GM23338 (cell line): ENCODE measurements at regions not wholly inside any gene's neighbourhood (a gene's known extent, or its start where the extent isn't known, plus 50 kb on each side); places are given as distances from the start of the nearest gene placed in this dataset.

ENCODE experiments used
- ATAC-seq: fragments of 200-7000 bp; cut with Tn5 transposase; 3 replicates; pipeline ENCODE4 v1.9.1; 2020
- DNase-seq: peaks from one replicate; pipeline ENCODE4 v3.0.0-alpha.2; 2015; ENCODE audit warnings: low spot score
- H2AFZ ChIP-seq: fragments of 200-600 bp; sonication (generic); 2 replicates; pipeline ENCODE4 v1.8.0; 2016; ENCODE audit warnings: antibody characterized with exemption, mild to moderate bottlenecking, moderate library complexity
- H3F3A ChIP-seq: fragments of 200-600 bp; sonication (generic); replicated peaks from 2 replicates; pipeline ENCODE4 v1.8.0; 2017; ENCODE audit warnings: antibody characterized with exemption, mixed run types, low read depth
- H3K27ac ChIP-seq: fragments of 200-600 bp; sonication (generic); 2 replicates; pipeline ENCODE4 v1.6.1; 2016; ENCODE audit warnings: low read depth
- H3K27me3 ChIP-seq: fragments of 200-600 bp; sonication (generic); 2 replicates; pipeline ENCODE4 v1.8.0; 2016; ENCODE audit warnings: mild to moderate bottlenecking, mixed run types, moderate library complexity; ENCODE audit not compliant: insufficient read depth
- H3K36me3 ChIP-seq: fragments of 200-600 bp; sonication (generic); 2 replicates; pipeline ENCODE4 v1.8.0; 2016; ENCODE audit warnings: mild to moderate bottlenecking; ENCODE audit not compliant: insufficient read depth
- H3K4me1 ChIP-seq: fragments of 200-600 bp; sonication (generic); 2 replicates; pipeline ENCODE4 v1.8.0; 2016; ENCODE audit warnings: mild to moderate bottlenecking, moderate library complexity; ENCODE audit not compliant: insufficient read depth
- H3K4me2 ChIP-seq: fragments of 200-600 bp; sonication (generic); 2 replicates; pipeline ENCODE4 v1.7.1; 2017; ENCODE audit warnings: mixed run types
- H3K4me3 ChIP-seq: fragments of 200-600 bp; sonication (generic); 2 replicates; pipeline ENCODE4 v1.6.1; 2016; ENCODE audit warnings: mixed run types
- H3K79me2 ChIP-seq: fragments of 200-600 bp; sonication (generic); replicated peaks from 2 replicates; pipeline ENCODE4 v1.8.0; 2017; ENCODE audit warnings: mild to moderate bottlenecking; ENCODE audit not compliant: insufficient read depth
- H3K9me2 ChIP-seq: fragments of 200-600 bp; sonication (generic); 2 replicates; pipeline ENCODE4 v1.8.0; 2017; ENCODE audit not compliant: insufficient read depth
- H4K20me1 ChIP-seq: fragments of 200-600 bp; sonication (generic); replicated peaks from 2 replicates; pipeline ENCODE4 v1.8.0; 2017; ENCODE audit warnings: mild to moderate bottlenecking; ENCODE audit not compliant: insufficient read depth
- H3K27ac Mint-ChIP-seq: 2 replicates; pipeline ENCODE4 v1.8.0; 2020; ENCODE audit warnings: inconsistent platforms, mild to moderate bottlenecking, moderate library complexity, mixed read lengths
- H3K27me3 Mint-ChIP-seq: 3 replicates; pipeline ENCODE4 v1.8.0; 2022; ENCODE audit warnings: low read depth, mild to moderate bottlenecking, moderate library complexity, mixed read lengths, inconsistent platforms; ENCODE audit not compliant: insufficient read depth, poor library complexity
- H3K36me3 Mint-ChIP-seq: 3 replicates; pipeline ENCODE4 v1.8.0; 2021; ENCODE audit warnings: low read depth, mild to moderate bottlenecking, inconsistent platforms, moderate library complexity, mixed read lengths
- H3K4me1 Mint-ChIP-seq: 3 replicates; pipeline ENCODE4 v1.8.0; 2020; ENCODE audit warnings: mild to moderate bottlenecking, inconsistent platforms, mixed read lengths
- H3K4me3 Mint-ChIP-seq: 3 replicates; pipeline ENCODE4 v1.8.0; 2021; ENCODE audit warnings: moderate library complexity, mild to moderate bottlenecking, inconsistent platforms, mixed read lengths
- H3K9me3 Mint-ChIP-seq: 3 replicates; pipeline ENCODE4 v1.8.0; 2020; ENCODE audit warnings: moderate library complexity, mild to moderate bottlenecking, inconsistent platforms, mixed read lengths
- CREB1 ChIP-seq: fragments of 250-450 bp; sonication (Bioruptor Pico); IDR thresholded peaks from 2 replicates; pipeline ENCODE4 v1.5.0; 2020; ENCODE audit warnings: low read depth, mild to moderate bottlenecking, moderate library complexity
- CTCF ChIP-seq, 2 experiments: fragments of 200-600 bp in 1 of 2; sonication (generic) in 1 of 2; conservative IDR thresholded peaks; 2 replicates each; pipeline versions ENCODE4 v1.5.1 to v1.6.1; 2016 to 2017; ENCODE audit warnings: antibody characterized with exemption in 2 of 2, low read depth in 2 of 2, mild to moderate bottlenecking in 2 of 2, moderate library complexity in 1 of 2
- ETS1 ChIP-seq: IDR thresholded peaks from 2 replicates; pipeline ENCODE4 v1.6.1; 2016; ENCODE audit warnings: antibody characterized with exemption
- EZH2phosphoT487 ChIP-seq: fragments of 200-600 bp; sonication (generic); IDR thresholded peaks from one replicate; pipeline ENCODE4 v1.8.1; 2018; ENCODE audit warnings: antibody characterized with exemption; ENCODE audit not compliant: unreplicated experiment
- JUNB ChIP-seq: IDR thresholded peaks from one replicate; pipeline ENCODE4 v1.6.1; 2016; ENCODE audit warnings: antibody characterized with exemption; ENCODE audit not compliant: unreplicated experiment
- POLR2AphosphoS5 ChIP-seq: IDR thresholded peaks from 2 replicates; pipeline ENCODE4 v1.6.1; 2016; ENCODE audit warnings: antibody characterized with exemption, low read depth
- REST ChIP-seq: IDR thresholded peaks from one replicate; pipeline ENCODE4 v1.6.1; 2018; ENCODE audit warnings: antibody characterized with exemption; ENCODE audit not compliant: unreplicated experiment
- ZNF462 ChIP-seq: fragments of 250-450 bp; sonication (Bioruptor Pico); IDR thresholded peaks from 2 replicates; pipeline ENCODE4 v1.5.0; 2020; ENCODE audit warnings: mild to moderate bottlenecking, moderate library complexity

GRCh38 chrY:14360748-14361500, 163.4 kb upstream of the NLGN4Y start:
- Histone ChIP-seq H2AFZ (no peak overlapping the region), H3K4me2 (no peak overlapping the region), H3K27me3 (no peaks in the 10 kb centered on the region), H3F3A (no peaks in the 10 kb centered on the region), H3K9me2 (no peaks in the 10 kb centered on the region), H3K27ac (no peak overlapping the region), H3K4me3 (no peak overlapping the region), H3K4me1 (peaks cover 17% of the 10 kb centered on the region), H3K36me3 (no peaks in the 10 kb centered on the region), H3K79me2 (no peaks in the 10 kb centered on the region), H4K20me1 (no peaks in the 10 kb centered on the region)
- TF ChIP-seq POLR2AphosphoS5 (no peak), CTCF (conservative IDR thresholded peaks at IDR 0.05; ENCODE audit: low read depth in 2 of 2) (no peak), JUNB (no peak), CREB1 (no peak), REST (no peak)
- Mint-ChIP-seq H3K4me3 (no peak overlapping the region), H3K27ac (no peak overlapping the region), H3K9me3 (peaks cover 34% of the 10 kb centered on the region), H3K36me3 (peaks cover 33% of the 10 kb centered on the region), H3K4me1 (peaks cover 46% of the 10 kb centered on the region), H3K27me3 (peaks cover 1% of the 10 kb centered on the region)
- ATAC-seq (no peak), DNase-seq (no peak)

GRCh38 chrY:14373608-14374007, 150.7 kb upstream of the NLGN4Y start:
- Histone ChIP-seq H3K4me2 (no peak overlapping the region), H3K36me3 (no peaks in the 10 kb centered on the region), H3K9me2 (no peaks in the 10 kb centered on the region), H2AFZ (no peak overlapping the region), H3F3A (no peaks in the 10 kb centered on the region), H4K20me1 (no peaks in the 10 kb centered on the region), H3K27me3 (no peaks in the 10 kb centered on the region), H3K4me1 (no peaks in the 10 kb centered on the region), H3K79me2 (no peaks in the 10 kb centered on the region), H3K27ac (no peak overlapping the region), H3K4me3 (no peak overlapping the region)
- no peak for DNase-seq
- Mint-ChIP-seq H3K9me3 (no peaks in the 10 kb centered on the region), H3K4me3 (no peak overlapping the region), H3K27me3 (peaks cover 6% of the 10 kb centered on the region), H3K27ac (no peak overlapping the region), H3K36me3 (no peaks in the 10 kb centered on the region), H3K4me1 (no peaks in the 10 kb centered on the region; the same call in 2 of the 3 replicates)
- ATAC-seq, result no peak
- TF ChIP-seq JUNB (no peak), EZH2phosphoT487 (no peak), ZNF462 (CRISPR knock-in tag) (no peak), ETS1 (no peak), CREB1 (no peak)
